ENCODE measurements at regions not wholly inside any gene's neighbourhood (a gene's known extent, or its start where the extent isn't known, plus 50 kb on each side); places are given as distances from the start of the nearest gene placed in this dataset.

DNA sequence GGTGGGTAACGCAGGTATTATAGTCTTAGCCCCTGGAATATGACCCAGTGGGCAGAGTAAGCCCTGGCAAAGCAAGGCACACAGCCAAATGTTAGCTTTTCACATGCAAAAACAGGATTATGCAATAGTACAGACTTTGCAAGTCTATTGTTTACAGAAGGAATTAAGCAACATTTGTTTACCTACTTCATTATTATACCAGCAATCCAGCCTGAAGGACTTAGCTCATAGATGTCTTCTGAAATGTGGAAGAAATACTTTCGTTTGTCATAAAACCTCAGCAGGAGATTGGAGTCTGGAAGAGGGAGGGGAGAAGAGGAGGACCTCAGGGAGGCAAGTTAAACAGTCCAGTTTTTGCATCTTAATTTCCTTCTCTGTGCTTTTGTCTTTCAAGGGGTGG is 226.7 kb upstream of the CENPE start (continued):
- TF ChIP-seq, protein P1, sequence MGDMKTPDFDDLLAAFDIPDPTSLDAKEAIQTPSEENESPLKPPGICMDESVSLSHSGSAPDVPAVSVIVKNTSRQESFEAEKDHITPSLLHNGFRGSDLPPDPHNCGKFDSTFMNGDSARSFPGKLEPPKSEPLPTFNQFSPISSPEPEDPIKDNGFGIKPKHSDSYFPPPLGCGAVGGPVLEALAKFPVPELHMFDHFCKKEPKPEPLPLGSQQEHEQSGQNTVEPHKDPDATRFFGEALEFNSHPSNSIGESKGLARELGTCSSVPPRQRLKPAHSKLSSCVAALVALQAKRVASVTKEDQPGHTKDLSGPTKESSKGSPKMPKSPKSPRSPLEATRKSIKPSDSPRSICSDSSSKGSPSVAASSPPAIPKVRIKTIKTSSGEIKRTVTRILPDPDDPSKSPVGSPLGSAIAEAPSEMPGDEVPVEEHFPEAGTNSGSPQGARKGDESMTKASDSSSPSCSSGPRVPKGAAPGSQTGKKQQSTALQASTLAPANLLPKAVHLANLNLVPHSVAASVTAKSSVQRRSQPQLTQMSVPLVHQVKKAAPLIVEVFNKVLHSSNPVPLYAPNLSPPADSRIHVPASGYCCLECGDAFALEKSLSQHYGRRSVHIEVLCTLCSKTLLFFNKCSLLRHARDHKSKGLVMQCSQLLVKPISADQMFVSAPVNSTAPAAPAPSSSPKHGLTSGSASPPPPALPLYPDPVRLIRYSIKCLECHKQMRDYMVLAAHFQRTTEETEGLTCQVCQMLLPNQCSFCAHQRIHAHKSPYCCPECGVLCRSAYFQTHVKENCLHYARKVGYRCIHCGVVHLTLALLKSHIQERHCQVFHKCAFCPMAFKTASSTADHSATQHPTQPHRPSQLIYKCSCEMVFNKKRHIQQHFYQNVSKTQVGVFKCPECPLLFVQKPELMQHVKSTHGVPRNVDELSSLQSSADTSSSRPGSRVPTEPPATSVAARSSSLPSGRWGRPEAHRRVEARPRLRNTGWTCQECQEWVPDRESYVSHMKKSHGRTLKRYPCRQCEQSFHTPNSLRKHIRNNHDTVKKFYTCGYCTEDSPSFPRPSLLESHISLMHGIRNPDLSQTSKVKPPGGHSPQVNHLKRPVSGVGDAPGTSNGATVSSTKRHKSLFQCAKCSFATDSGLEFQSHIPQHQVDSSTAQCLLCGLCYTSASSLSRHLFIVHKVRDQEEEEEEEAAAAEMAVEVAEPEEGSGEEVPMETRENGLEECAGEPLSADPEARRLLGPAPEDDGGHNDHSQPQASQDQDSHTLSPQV (IDR thresholded peaks at IDR 0.05), result no peak
- no peak for TF ChIP-seq STAT3 (IDR thresholded peaks at IDR 0.05; ENCODE audit: low read depth, low read length)
- TF ChIP-seq RBBP5 (conservative IDR thresholded peaks at IDR 0.05), result no peak
- no peak for TF ChIP-seq HDAC2 (IDR thresholded peaks at IDR 0.05)
- no peak for TF ChIP-seq ZSCAN29 (IDR thresholded peaks at IDR 0.05)
- TF ChIP-seq CHD1 (IDR thresholded peaks at IDR 0.05; ENCODE audit: low read depth, low read length), result no peak
- TF ChIP-seq RFX5 (IDR thresholded peaks at IDR 0.05; ENCODE audit: low read depth, low read length), result no peak
- no peak for TF ChIP-seq SIX5 (IDR thresholded peaks at IDR 0.05; ENCODE audit: low read depth, low read length, severe bottlenecking)

DNA sequence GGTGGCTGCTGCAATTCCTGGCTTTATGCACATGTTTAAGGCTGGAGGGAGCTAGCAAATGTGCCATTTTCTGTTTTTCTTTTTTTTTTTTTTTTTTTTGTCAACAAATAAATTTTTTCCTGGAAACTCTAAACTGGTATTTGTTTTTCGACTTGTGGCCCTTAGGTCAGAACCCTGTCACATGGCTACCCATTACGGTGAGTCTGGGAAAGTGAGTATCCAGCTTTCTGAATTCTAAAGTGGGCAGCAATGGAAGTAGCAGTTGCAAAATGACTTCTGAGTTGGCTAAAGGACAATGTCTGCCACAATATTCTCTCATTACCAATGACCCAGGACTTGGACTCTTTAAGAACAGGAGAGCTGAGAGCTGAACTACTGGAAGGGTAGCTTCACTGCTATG is 225.1 kb upstream of the CENPE start:
- intact Hi-C loops (cut with micrococcal nuclease; ENCODE audit: unreplicated experiment) (no loop called here), in situ Hi-C loops (cut with MboI) (no loop called here)
- FAIRE-seq (no peak), ATAC-seq (no peak), DNase-seq (ENCODE audit: low read depth, low spot score) (no peak)
- no peaks in the 10 kb centered on the region for H3K27me3 ChIP-seq (replicated peaks in 1 of 2; ENCODE audit: control insufficient read depth in 2 of 2, insufficient read depth in 2 of 2, low read length in 1 of 2)
- H3K9me3 ChIP-seq (replicated peaks; ENCODE audit: control insufficient read depth, insufficient read depth, low read length), result no peaks in the 10 kb centered on the region
- H3K9ac ChIP-seq (ENCODE audit: control insufficient read depth, insufficient read depth, low read length), result no peak overlapping the region
- H3K27ac ChIP-seq (ENCODE audit: control insufficient read depth, insufficient read depth), result no peak overlapping the region
- BruUV-seq (replicated peaks), result no TSS peak
- 17% methylated on average over 2 of the region's 2 CpGs for WGBS (ENCODE audit: insufficient coverage, insufficient replicate concordance, low lambda C conversion rate, missing lambda C conversion rate)
- no peaks in the 10 kb centered on the region for H3K4me1 ChIP-seq (ENCODE audit: control insufficient read depth, insufficient read depth, low read length)
- TF ChIP-seq, protein P2, sequence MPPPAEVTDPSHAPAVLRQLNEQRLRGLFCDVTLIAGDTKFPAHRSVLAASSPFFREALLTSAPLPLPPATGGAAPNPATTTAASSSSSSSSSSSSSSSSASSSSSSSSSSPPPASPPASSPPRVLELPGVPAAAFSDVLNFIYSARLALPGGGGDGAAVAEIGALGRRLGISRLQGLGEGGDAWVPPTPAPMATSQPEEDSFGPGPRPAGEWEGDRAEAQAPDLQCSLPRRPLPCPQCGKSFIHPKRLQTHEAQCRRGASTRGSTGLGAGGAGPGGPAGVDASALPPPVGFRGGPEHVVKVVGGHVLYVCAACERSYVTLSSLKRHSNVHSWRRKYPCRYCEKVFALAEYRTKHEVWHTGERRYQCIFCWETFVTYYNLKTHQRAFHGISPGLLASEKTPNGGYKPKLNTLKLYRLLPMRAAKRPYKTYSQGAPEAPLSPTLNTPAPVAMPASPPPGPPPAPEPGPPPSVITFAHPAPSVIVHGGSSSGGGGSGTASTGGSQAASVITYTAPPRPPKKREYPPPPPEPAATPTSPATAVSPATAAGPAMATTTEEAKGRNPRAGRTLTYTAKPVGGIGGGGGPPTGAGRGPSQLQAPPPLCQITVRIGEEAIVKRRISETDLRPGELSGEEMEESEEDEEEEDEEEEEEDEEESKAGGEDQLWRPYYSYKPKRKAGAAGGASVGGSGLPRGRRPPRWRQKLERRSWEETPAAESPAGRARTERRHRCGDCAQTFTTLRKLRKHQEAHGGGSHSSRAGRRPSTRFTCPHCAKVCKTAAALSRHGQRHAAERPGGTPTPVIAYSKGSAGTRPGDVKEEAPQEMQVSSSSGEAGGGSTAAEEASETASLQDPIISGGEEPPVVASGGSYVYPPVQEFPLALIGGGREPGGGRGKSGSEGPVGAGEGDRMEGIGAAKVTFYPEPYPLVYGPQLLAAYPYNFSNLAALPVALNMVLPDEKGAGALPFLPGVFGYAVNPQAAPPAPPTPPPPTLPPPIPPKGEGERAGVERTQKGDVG (CRISPR knock-in tag; IDR thresholded peaks at IDR 0.05), result no peak
- no peak for TF ChIP-seq RAD51 (IDR thresholded peaks at IDR 0.05)
- TF ChIP-seq SREBF2 (IDR thresholded peaks at IDR 0.05; ENCODE audit: low read length), result no peak
- RAD21 ChIA-PET (ENCODE audit: unreplicated experiment), result no interaction called here
- no peak overlapping the region for H3K4me3 ChIP-seq
- CTCF ChIA-PET, result interaction anchor here (0.6 kb wide), 1 partner anchor 29 kb away, joined by 3 read pairs; no protein-coding TSS in a partner anchor
- no peak overlapping the region for H3K4me2 ChIP-seq (ENCODE audit: control insufficient read depth, insufficient read depth)
- H4K20me1 ChIP-seq (ENCODE audit: control insufficient read depth, insufficient read depth), result no peaks in the 10 kb centered on the region
- no peaks in the 10 kb centered on the region for H3K79me2 ChIP-seq (ENCODE audit: control insufficient read depth, insufficient read depth, low read length)
- H3K36me3 ChIP-seq (ENCODE audit: control insufficient read depth in 2 of 2, insufficient read depth in 2 of 2, low read length in 1 of 2), result no peaks in the 10 kb centered on the region
- SMC1A ChIA-PET (ENCODE audit: uncharacterized antibody, unreplicated experiment), result interaction anchor here (0.6 kb wide), 1 partner anchor 15 kb away, joined by 3 read pairs; no protein-coding TSS in a partner anchor
- POLR2A ChIA-PET, result interaction anchor here (0.6 kb wide), 1 partner anchor 261 kb away, joined by 5 read pairs; no protein-coding TSS in a partner anchor
- no peak overlapping the region for H2AFZ ChIP-seq (ENCODE audit: control insufficient read depth, low read depth, low read length)

All from GM12878 (cell line).